H1 (cell line): ENCODE measurements at regions not wholly inside any gene's neighbourhood (a gene's known extent, or its start where the extent isn't known, plus 50 kb on each side); places are given as distances from the start of the nearest gene placed in this dataset.

Experiments
- CTCF ChIA-PET: fragments of 300-600 bp; sonication (Branson Sonifier 250); formaldehyde crosslinking; loops from one replicate; lab custom pipeline; 2021; ENCODE audit not compliant: partially characterized antibody; lab: Charles Lee
- POLR2A ChIA-PET: fragments of 300-600 bp; sonication (Branson Sonifier 250); formaldehyde crosslinking; loops from one replicate; lab custom pipeline; 2021; ENCODE audit warnings: inconsistent platforms; ENCODE audit not compliant: partially characterized antibody; lab: Charles Lee
- DNase-seq, 2 experiments: peaks; one replicate each; pipeline versions ENCODE4 v3.0.0 to v3.0.0-alpha.2; 2010 to 2022; ENCODE audit warnings: low spot score in 2 of 2, low read depth in 1 of 2, mixed read lengths in 1 of 2
- FAIRE-seq: peaks from 2 replicates; lab custom pipeline; 2011; peaks lifted over from hg19 to GRCh38; lab: Jason Lieb, UNC
- H2AFZ ChIP-seq: 2 replicates; pipeline ENCODE4 v1.8.1; 2012; ENCODE audit warnings: low read length, inconsistent platforms
- H2AK5ac ChIP-seq: 2 replicates; pipeline ENCODE4 v1.6.1; 2013; ENCODE audit warnings: low read depth, low read length
- H2BK120ac ChIP-seq: replicated peaks from 2 replicates; pipeline ENCODE3; 2013; ENCODE audit warnings: low read depth, low read length, inconsistent platforms
- H2BK12ac ChIP-seq: 2 replicates; pipeline ENCODE4 v1.6.1; 2013; ENCODE audit warnings: low read depth, low read length
- H2BK15ac ChIP-seq: 2 replicates; pipeline ENCODE4 v1.6.1; 2013; ENCODE audit warnings: low read length
- H2BK20ac ChIP-seq: 2 replicates; pipeline ENCODE4 v1.6.1; 2013; ENCODE audit warnings: low read length
- H2BK5ac ChIP-seq: 2 replicates; pipeline ENCODE4 v1.6.1; 2013; ENCODE audit warnings: low read depth, low read length
- H3K14ac ChIP-seq: 2 replicates; pipeline ENCODE4 v1.6.1; 2013; ENCODE audit warnings: inconsistent platforms; ENCODE audit not compliant: insufficient read length
- H3K18ac ChIP-seq: 2 replicates; pipeline ENCODE4 v1.6.1; 2013; ENCODE audit warnings: low read length; ENCODE audit errors: extremely low read depth
- H3K23ac ChIP-seq: 2 replicates; pipeline ENCODE4 v1.6.1; 2013; ENCODE audit warnings: inconsistent platforms; ENCODE audit not compliant: insufficient read length
- H3K23me2 ChIP-seq: 2 replicates; pipeline ENCODE4 v1.6.1; 2013; ENCODE audit warnings: low read depth, low read length
- H3K27ac ChIP-seq: 2 replicates; pipeline ENCODE4 v1.6.1; 2011; ENCODE audit warnings: low read depth, low read length, inconsistent platforms
- H3K27me3 ChIP-seq, 4 experiments: replicated peaks in 1 of 4; 1 replicate in 1 of 4; 2 replicates in 3 of 4; pipeline versions ENCODE4 v1.6.1 to v1.8.1; 2011 to 2013; ENCODE audit warnings: low read length in 3 of 4, mild to moderate bottlenecking in 3 of 4, inconsistent platforms in 2 of 4, mixed read lengths in 2 of 4, moderate library complexity in 1 of 4; ENCODE audit not compliant: control insufficient read depth in 3 of 4, insufficient read depth in 3 of 4; ENCODE audit errors: extremely low read depth in 1 of 4
- H3K36me3 ChIP-seq, 4 experiments: 2 replicates each; pipeline versions ENCODE4 v1.6.1 to v1.8.1; 2011 to 2013; ENCODE audit warnings: mild to moderate bottlenecking in 4 of 4, low read length in 3 of 4, moderate library complexity in 2 of 4, control low read depth in 1 of 4, inconsistent platforms in 1 of 4; ENCODE audit not compliant: insufficient read depth in 4 of 4, control insufficient read depth in 2 of 4
- H3K4ac ChIP-seq: replicated peaks from 2 replicates; pipeline ENCODE3; 2013; ENCODE audit warnings: low read length, low read depth, mixed read lengths, inconsistent platforms; ENCODE audit not compliant: insufficient read length
- H3K4me1 ChIP-seq, 4 experiments: replicated peaks in 1 of 4; 1 replicate in 1 of 4; 2 replicates in 3 of 4; pipeline versions ENCODE4 v1.6.1 to v1.8.1; 2011 to 2013; ENCODE audit warnings: low read length in 3 of 4, inconsistent platforms in 2 of 4, mixed read lengths in 1 of 4; ENCODE audit not compliant: insufficient read depth in 4 of 4, control insufficient read depth in 3 of 4
- H3K4me2 ChIP-seq, 2 experiments: 2 replicates each; pipeline versions ENCODE4 v1.6.1 to v1.8.1; 2011 to 2013; ENCODE audit warnings: low read depth in 2 of 2, low read length in 2 of 2, control low read depth in 1 of 2, inconsistent platforms in 1 of 2, mild to moderate bottlenecking in 1 of 2; ENCODE audit not compliant: insufficient read depth in 1 of 2
- H3K4me3 ChIP-seq, 4 experiments: fragments of 200-600, 300-600 bp in 1 of 4; sonication (generic), shearing (Covaris generic), sonication (Bioruptor Twin) in 1 of 4; 2 replicates each; pipeline versions ENCODE4 v1.5.1 to v1.8.1; 2011 to 2016; ENCODE audit warnings: low read length in 4 of 4, low read depth in 3 of 4, control low read depth in 2 of 4, inconsistent platforms in 2 of 4, mild to moderate bottlenecking in 2 of 4, mixed read lengths in 1 of 4, moderate library complexity in 1 of 4; ENCODE audit not compliant: insufficient read depth in 2 of 4; ENCODE audit errors: extremely low read depth in 1 of 4
- H3K56ac ChIP-seq: replicated peaks from 2 replicates; pipeline ENCODE3; 2013; ENCODE audit warnings: low read depth, mild to moderate bottlenecking, mixed read lengths, low read length, inconsistent platforms; ENCODE audit not compliant: insufficient read length
- H3K79me1 ChIP-seq: 2 replicates; pipeline ENCODE4 v1.6.1; 2013; ENCODE audit warnings: low read depth, low read length, control low read depth
- H3K79me2 ChIP-seq, 2 experiments: 2 replicates each; pipeline versions ENCODE4 v1.6.1 to v1.8.1; 2012 to 2013; ENCODE audit warnings: low read length in 2 of 2, mild to moderate bottlenecking in 2 of 2, inconsistent platforms in 1 of 2; ENCODE audit not compliant: insufficient read depth in 2 of 2, control insufficient read depth in 1 of 2
- H3K9ac ChIP-seq, 4 experiments: replicated peaks in 1 of 4; 1 replicate in 1 of 4; 2 replicates in 3 of 4; pipeline versions ENCODE4 v1.6.1 to v1.8.1; 2011 to 2013; ENCODE audit warnings: low read depth in 3 of 4, low read length in 3 of 4, control low read depth in 2 of 4, mild to moderate bottlenecking in 2 of 4, moderate library complexity in 2 of 4, inconsistent platforms in 1 of 4; ENCODE audit errors: extremely low read depth in 1 of 4
- H3K9me3 ChIP-seq, 2 experiments: 2 replicates each; pipeline versions ENCODE4 v1.6.1 to v1.8.1; 2012 to 2013; ENCODE audit warnings: mild to moderate bottlenecking in 2 of 2, moderate library complexity in 2 of 2, control low read depth in 1 of 2, inconsistent platforms in 1 of 2, low read depth in 1 of 2, low read length in 1 of 2, mixed read lengths in 1 of 2; ENCODE audit not compliant: insufficient read depth in 2 of 2
- H4K20me1 ChIP-seq, 2 experiments: replicated peaks in 1 of 2; 2 replicates each; pipeline versions ENCODE3 to v1.8.1; 2011 to 2013; ENCODE audit warnings: inconsistent platforms in 2 of 2, low read length in 2 of 2, mild to moderate bottlenecking in 1 of 2; ENCODE audit not compliant: insufficient read depth in 2 of 2, control insufficient read depth in 1 of 2
- H4K5ac ChIP-seq: 2 replicates; pipeline ENCODE4 v1.6.1; 2013; ENCODE audit warnings: low read length, low read depth, mixed read lengths, inconsistent platforms; ENCODE audit not compliant: insufficient read length
- H4K8ac ChIP-seq: 2 replicates; pipeline ENCODE4 v1.8.0; 2013; ENCODE audit warnings: mild to moderate bottlenecking, moderate library complexity, low read length, inconsistent platforms; ENCODE audit not compliant: insufficient read depth; ENCODE audit errors: extremely low read depth
- H4K91ac ChIP-seq: replicated peaks from 2 replicates; pipeline ENCODE3; 2013; ENCODE audit warnings: low read length, mixed read lengths, inconsistent platforms; ENCODE audit not compliant: insufficient read length
- SP4 ChIP-seq: IDR thresholded peaks from 2 replicates; pipeline ENCODE4 v1.6.1; 2012; ENCODE audit warnings: low read length, inconsistent platforms
- WGBS, 2 experiments: shearing (Covaris generic) in 1 of 2; methylation state at CpG; one replicate each; pipeline versions ENCODE4 v1.1.6 to v1.1.7; 2013 to 2015; ENCODE audit warnings: low lambda C conversion rate in 2 of 2, mixed read lengths in 2 of 2, inconsistent platforms in 1 of 2, low coverage in 1 of 2, missing lambda C conversion rate in 1 of 2; ENCODE audit not compliant: insufficient replicate concordance in 2 of 2, insufficient coverage in 1 of 2, insufficient read length in 1 of 2; ENCODE audit errors: extremely low coverage in 1 of 2, missing lambda C conversion rate in 1 of 2; 5-methylcytosine and 5-hydroxymethylcytosine counted together

DNA sequence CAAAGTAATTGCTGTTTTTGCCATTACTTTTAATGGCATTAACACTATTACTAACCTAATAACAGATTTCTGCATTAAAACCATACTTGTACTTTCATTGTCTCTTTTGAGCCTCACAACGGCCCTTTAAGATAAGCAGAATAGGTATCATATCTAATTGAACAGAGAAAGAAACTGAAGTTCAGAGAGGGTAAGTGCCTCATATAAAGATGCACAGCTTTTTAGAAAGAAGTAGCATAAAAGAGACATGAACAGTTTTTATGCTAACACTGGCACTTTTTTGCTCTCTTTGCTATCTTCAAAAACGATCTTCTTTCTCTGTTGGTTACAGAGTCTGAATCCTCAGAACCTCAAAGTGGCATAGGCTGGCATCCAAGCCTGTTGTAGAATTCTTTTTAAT is 102.9 kb upstream of the OR5AK2 start:
- DNase-seq = no peak
- no peak overlapping the region for H2BK120ac ChIP-seq
- H4K8ac ChIP-seq = no peak overlapping the region
- no peak overlapping the region for H4K91ac ChIP-seq
- no peak for FAIRE-seq
- H3K14ac ChIP-seq = no peak overlapping the region
- no peak overlapping the region for H3K4me3 ChIP-seq
- no peak overlapping the region for H3K27ac ChIP-seq
- H2AK5ac ChIP-seq = no peak overlapping the region
- H3K27me3 ChIP-seq = no peaks in the 10 kb centered on the region
- H3K9ac ChIP-seq = no peak overlapping the region
- H3K18ac ChIP-seq = no peak overlapping the region
- no peaks in the 10 kb centered on the region for H3K36me3 ChIP-seq
- 73% methylated on average over 2 of the region's 2 CpGs; no CpG with 5 or more reads in 1 of the 2 experiments for WGBS, 2 experiments
- H2BK12ac ChIP-seq = no peak overlapping the region
- no peaks in the 10 kb centered on the region for H3K79me1 ChIP-seq
- no peak overlapping the region for H2BK5ac ChIP-seq
- no peaks in the 10 kb centered on the region for H3K4me1 ChIP-seq
- H4K20me1 ChIP-seq = no peaks in the 10 kb centered on the region
- POLR2A ChIA-PET = no interaction called here
- no peaks in the 10 kb centered on the region for H3K79me2 ChIP-seq
- H3K23ac ChIP-seq = no peak overlapping the region
- H2BK20ac ChIP-seq = no peak overlapping the region
- H3K23me2 ChIP-seq = no peaks in the 10 kb centered on the region
- no peak overlapping the region for H3K4ac ChIP-seq
- H2BK15ac ChIP-seq = no peak overlapping the region
- CTCF ChIA-PET = interaction anchor here (0.8 kb wide), 1 partner anchor 363 kb away, joined by 3 read pairs; no protein-coding TSS in a partner anchor
- H3K4me2 ChIP-seq = no peak overlapping the region
- H2AFZ ChIP-seq = no peak overlapping the region
- H4K5ac ChIP-seq = no peak overlapping the region
- H3K9me3 ChIP-seq = peaks cover 0 to 11% of the 10 kb centered on the region in 2 experiments; a peak in 2 of 4 replicates
- no peak overlapping the region for H3K56ac ChIP-seq
- TF ChIP-seq SP4 = no peak
